Fibroblast of lung (primary cell): ENCODE measurements at regions not wholly inside any gene's neighbourhood (a gene's known extent, or its start where the extent isn't known, plus 50 kb on each side); places are given as distances from the start of the nearest gene placed in this dataset.

Source experiments
- CTCF ChIP-seq, 2 donors: IDR thresholded peaks in 1 of 2; conservative IDR thresholded peaks in 1 of 2; 1 replicate in 1 of 2; 2 replicates in 1 of 2; pipeline ENCODE4 v1.5.1; 2011 to 2012; ENCODE audit warnings: low read length in 2 of 2, control low read depth in 1 of 2, inconsistent platforms in 1 of 2, low read depth in 1 of 2, mild to moderate bottlenecking in 1 of 2
- EZH2 ChIP-seq: IDR thresholded peaks from 2 replicates; pipeline ENCODE4 v1.5.1; 2012; ENCODE audit warnings: low read length, control low read depth, mild to moderate bottlenecking; ENCODE audit errors: missing control alignments

DNA sequence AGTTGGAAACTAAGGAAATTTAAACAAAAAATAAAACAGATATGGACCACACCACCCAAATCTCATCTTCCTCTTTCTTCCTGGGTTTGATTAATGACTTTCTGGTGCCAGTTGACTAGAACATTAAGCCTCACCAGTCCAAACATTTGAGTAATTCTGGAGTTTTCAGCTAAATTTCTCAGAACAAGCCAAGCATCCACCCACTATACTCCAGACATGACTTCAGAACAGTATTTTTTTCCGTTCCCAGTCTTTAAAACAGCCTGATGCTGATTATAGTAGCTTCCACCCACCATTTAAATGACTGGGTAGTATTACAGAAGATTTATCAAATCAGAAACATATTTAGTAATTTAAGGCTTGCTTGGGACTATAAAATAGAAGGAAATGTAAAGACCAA lies 230.9 kb upstream of the UBASH3B start:
- TF ChIP-seq CTCF (conservative IDR thresholded peaks at IDR 0.05 in 1 of 2, IDR thresholded peaks at IDR 0.05 in 1 of 2; ENCODE audit: low read depth in 1 of 2, low read length in 2 of 2) (no peak), EZH2 (no peak)
